GM23338 (cell line): ENCODE measurements at regions not wholly inside any gene's neighbourhood (a gene's known extent, or its start where the extent isn't known, plus 50 kb on each side); places are given as distances from the start of the nearest gene placed in this dataset.
A peak's percentile ranks its signal among the peaks of the same experiment; 100 is the strongest.

Source experiments
- ATAC-seq: fragments of 200-7000 bp; cut with Tn5 transposase; 3 replicates; pipeline ENCODE4 v1.9.1; 2020
- DNase-seq: peaks from one replicate; pipeline ENCODE4 v3.0.0-alpha.2; 2015; ENCODE audit warnings: low spot score
- H2AFZ ChIP-seq: fragments of 200-600 bp; sonication (generic); 2 replicates; pipeline ENCODE4 v1.8.0; 2016; ENCODE audit warnings: antibody characterized with exemption, mild to moderate bottlenecking, moderate library complexity
- H3F3A ChIP-seq: fragments of 200-600 bp; sonication (generic); replicated peaks from 2 replicates; pipeline ENCODE4 v1.8.0; 2017; ENCODE audit warnings: antibody characterized with exemption, mixed run types, low read depth
- H3K27ac ChIP-seq: fragments of 200-600 bp; sonication (generic); 2 replicates; pipeline ENCODE4 v1.6.1; 2016; ENCODE audit warnings: low read depth
- H3K27me3 ChIP-seq: fragments of 200-600 bp; sonication (generic); 2 replicates; pipeline ENCODE4 v1.8.0; 2016; ENCODE audit warnings: mild to moderate bottlenecking, mixed run types, moderate library complexity; ENCODE audit not compliant: insufficient read depth
- H3K36me3 ChIP-seq: fragments of 200-600 bp; sonication (generic); 2 replicates; pipeline ENCODE4 v1.8.0; 2016; ENCODE audit warnings: mild to moderate bottlenecking; ENCODE audit not compliant: insufficient read depth
- H3K4me1 ChIP-seq: fragments of 200-600 bp; sonication (generic); 2 replicates; pipeline ENCODE4 v1.8.0; 2016; ENCODE audit warnings: mild to moderate bottlenecking, moderate library complexity; ENCODE audit not compliant: insufficient read depth
- H3K4me2 ChIP-seq: fragments of 200-600 bp; sonication (generic); 2 replicates; pipeline ENCODE4 v1.7.1; 2017; ENCODE audit warnings: mixed run types
- H3K4me3 ChIP-seq: fragments of 200-600 bp; sonication (generic); 2 replicates; pipeline ENCODE4 v1.6.1; 2016; ENCODE audit warnings: mixed run types
- H3K79me2 ChIP-seq: fragments of 200-600 bp; sonication (generic); replicated peaks from 2 replicates; pipeline ENCODE4 v1.8.0; 2017; ENCODE audit warnings: mild to moderate bottlenecking; ENCODE audit not compliant: insufficient read depth
- H3K9me2 ChIP-seq: fragments of 200-600 bp; sonication (generic); 2 replicates; pipeline ENCODE4 v1.8.0; 2017; ENCODE audit not compliant: insufficient read depth
- H4K20me1 ChIP-seq: fragments of 200-600 bp; sonication (generic); replicated peaks from 2 replicates; pipeline ENCODE4 v1.8.0; 2017; ENCODE audit warnings: mild to moderate bottlenecking; ENCODE audit not compliant: insufficient read depth
- H3K27ac Mint-ChIP-seq: 2 replicates; pipeline ENCODE4 v1.8.0; 2020; ENCODE audit warnings: inconsistent platforms, mild to moderate bottlenecking, moderate library complexity, mixed read lengths
- H3K27me3 Mint-ChIP-seq: 3 replicates; pipeline ENCODE4 v1.8.0; 2022; ENCODE audit warnings: low read depth, mild to moderate bottlenecking, moderate library complexity, mixed read lengths, inconsistent platforms; ENCODE audit not compliant: insufficient read depth, poor library complexity
- H3K36me3 Mint-ChIP-seq: 3 replicates; pipeline ENCODE4 v1.8.0; 2021; ENCODE audit warnings: low read depth, mild to moderate bottlenecking, inconsistent platforms, moderate library complexity, mixed read lengths
- H3K4me1 Mint-ChIP-seq: 3 replicates; pipeline ENCODE4 v1.8.0; 2020; ENCODE audit warnings: mild to moderate bottlenecking, inconsistent platforms, mixed read lengths
- H3K4me3 Mint-ChIP-seq: 3 replicates; pipeline ENCODE4 v1.8.0; 2021; ENCODE audit warnings: moderate library complexity, mild to moderate bottlenecking, inconsistent platforms, mixed read lengths
- H3K9me3 Mint-ChIP-seq: 3 replicates; pipeline ENCODE4 v1.8.0; 2020; ENCODE audit warnings: moderate library complexity, mild to moderate bottlenecking, inconsistent platforms, mixed read lengths
- CREB1 ChIP-seq: fragments of 250-450 bp; sonication (Bioruptor Pico); IDR thresholded peaks from 2 replicates; pipeline ENCODE4 v1.5.0; 2020; ENCODE audit warnings: low read depth, mild to moderate bottlenecking, moderate library complexity
- EZH2 ChIP-seq: fragments of 200-600 bp; sonication (generic); IDR thresholded peaks from one replicate; pipeline ENCODE4 v1.8.0; 2017; ENCODE audit warnings: antibody characterized with exemption, mild to moderate bottlenecking, low read depth; ENCODE audit not compliant: unreplicated experiment
- EZH2phosphoT487 ChIP-seq: fragments of 200-600 bp; sonication (generic); IDR thresholded peaks from one replicate; pipeline ENCODE4 v1.8.1; 2018; ENCODE audit warnings: antibody characterized with exemption; ENCODE audit not compliant: unreplicated experiment
- JUNB ChIP-seq: IDR thresholded peaks from one replicate; pipeline ENCODE4 v1.6.1; 2016; ENCODE audit warnings: antibody characterized with exemption; ENCODE audit not compliant: unreplicated experiment
- NANOG ChIP-seq: IDR thresholded peaks from 2 replicates; pipeline ENCODE4 v1.6.1; 2016; ENCODE audit warnings: antibody characterized with exemption, borderline replicate concordance
- POLR2AphosphoS5 ChIP-seq: IDR thresholded peaks from 2 replicates; pipeline ENCODE4 v1.6.1; 2016; ENCODE audit warnings: antibody characterized with exemption, low read depth
- STAT1 ChIP-seq: IDR thresholded peaks from one replicate; pipeline ENCODE4 v1.6.1; 2016; ENCODE audit warnings: antibody characterized with exemption; ENCODE audit not compliant: unreplicated experiment
- ZNF114 ChIP-seq: fragments of 250-450 bp; sonication (Bioruptor Pico); IDR thresholded peaks from 2 replicates; pipeline ENCODE4 v1.5.0; 2020; ENCODE audit warnings: mild to moderate bottlenecking, moderate library complexity
- ZNF331 ChIP-seq: fragments of 250-450 bp; sonication (Bioruptor Pico); IDR thresholded peaks from 2 replicates; pipeline ENCODE4 v1.5.0; 2020; ENCODE audit warnings: low read depth, mild to moderate bottlenecking, moderate library complexity
- TF ChIP-seq, protein P1 (sequence below), 2 experiments: fragments of 200-600 bp in 1 of 2; sonication (generic) in 1 of 2; conservative IDR thresholded peaks; 2 replicates each; pipeline versions ENCODE4 v1.5.1 to v1.6.1; 2016 to 2017; ENCODE audit warnings: antibody characterized with exemption in 2 of 2, low read depth in 2 of 2, mild to moderate bottlenecking in 2 of 2, moderate library complexity in 1 of 2
- TF ChIP-seq, protein P2 (sequence below): IDR thresholded peaks from one replicate; pipeline ENCODE4 v1.6.1; 2018; ENCODE audit warnings: antibody characterized with exemption; ENCODE audit not compliant: unreplicated experiment
- TF ChIP-seq, protein P3 (sequence below): fragments of 250-450 bp; sonication (Bioruptor Pico); IDR thresholded peaks from 2 replicates; pipeline ENCODE4 v1.5.0; 2020; ENCODE audit warnings: mild to moderate bottlenecking, moderate library complexity

DNA sequence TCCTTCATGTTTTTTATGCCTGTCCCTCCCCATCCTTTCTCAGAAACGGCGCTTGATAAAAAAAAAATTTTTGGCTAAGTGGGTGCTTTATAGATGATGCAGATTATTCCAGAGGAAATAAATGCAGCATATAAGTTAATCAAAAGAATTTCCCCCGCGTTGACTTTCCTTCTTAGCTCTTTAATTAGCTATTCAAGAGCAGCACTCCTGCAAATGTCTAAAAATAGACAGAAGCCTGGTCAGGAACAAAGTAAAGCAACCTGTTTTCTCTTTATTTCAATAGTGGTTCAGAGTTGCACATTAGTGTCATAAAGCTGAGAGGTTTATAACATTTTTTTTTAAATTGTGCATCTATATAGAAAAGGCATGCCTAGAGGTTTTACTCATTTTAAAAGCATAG is 439.5 kb upstream of the LRRC7 start (continued):
- TF ChIP-seq, protein P1, sequence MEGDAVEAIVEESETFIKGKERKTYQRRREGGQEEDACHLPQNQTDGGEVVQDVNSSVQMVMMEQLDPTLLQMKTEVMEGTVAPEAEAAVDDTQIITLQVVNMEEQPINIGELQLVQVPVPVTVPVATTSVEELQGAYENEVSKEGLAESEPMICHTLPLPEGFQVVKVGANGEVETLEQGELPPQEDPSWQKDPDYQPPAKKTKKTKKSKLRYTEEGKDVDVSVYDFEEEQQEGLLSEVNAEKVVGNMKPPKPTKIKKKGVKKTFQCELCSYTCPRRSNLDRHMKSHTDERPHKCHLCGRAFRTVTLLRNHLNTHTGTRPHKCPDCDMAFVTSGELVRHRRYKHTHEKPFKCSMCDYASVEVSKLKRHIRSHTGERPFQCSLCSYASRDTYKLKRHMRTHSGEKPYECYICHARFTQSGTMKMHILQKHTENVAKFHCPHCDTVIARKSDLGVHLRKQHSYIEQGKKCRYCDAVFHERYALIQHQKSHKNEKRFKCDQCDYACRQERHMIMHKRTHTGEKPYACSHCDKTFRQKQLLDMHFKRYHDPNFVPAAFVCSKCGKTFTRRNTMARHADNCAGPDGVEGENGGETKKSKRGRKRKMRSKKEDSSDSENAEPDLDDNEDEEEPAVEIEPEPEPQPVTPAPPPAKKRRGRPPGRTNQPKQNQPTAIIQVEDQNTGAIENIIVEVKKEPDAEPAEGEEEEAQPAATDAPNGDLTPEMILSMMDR (conservative IDR thresholded peaks at IDR 0.05; ENCODE audit: low read depth in 2 of 2): no peak
- TF ChIP-seq CREB1 (CRISPR knock-in tag) (no peak), EZH2 (no peak), EZH2phosphoT487 (no peak), POLR2AphosphoS5 (no peak), JUNB (no peak), ZNF331 (CRISPR knock-in tag) (no peak), NANOG (no peak), STAT1 (no peak), ZNF114 (CRISPR knock-in tag) (no peak)
- TF ChIP-seq, protein P2, sequence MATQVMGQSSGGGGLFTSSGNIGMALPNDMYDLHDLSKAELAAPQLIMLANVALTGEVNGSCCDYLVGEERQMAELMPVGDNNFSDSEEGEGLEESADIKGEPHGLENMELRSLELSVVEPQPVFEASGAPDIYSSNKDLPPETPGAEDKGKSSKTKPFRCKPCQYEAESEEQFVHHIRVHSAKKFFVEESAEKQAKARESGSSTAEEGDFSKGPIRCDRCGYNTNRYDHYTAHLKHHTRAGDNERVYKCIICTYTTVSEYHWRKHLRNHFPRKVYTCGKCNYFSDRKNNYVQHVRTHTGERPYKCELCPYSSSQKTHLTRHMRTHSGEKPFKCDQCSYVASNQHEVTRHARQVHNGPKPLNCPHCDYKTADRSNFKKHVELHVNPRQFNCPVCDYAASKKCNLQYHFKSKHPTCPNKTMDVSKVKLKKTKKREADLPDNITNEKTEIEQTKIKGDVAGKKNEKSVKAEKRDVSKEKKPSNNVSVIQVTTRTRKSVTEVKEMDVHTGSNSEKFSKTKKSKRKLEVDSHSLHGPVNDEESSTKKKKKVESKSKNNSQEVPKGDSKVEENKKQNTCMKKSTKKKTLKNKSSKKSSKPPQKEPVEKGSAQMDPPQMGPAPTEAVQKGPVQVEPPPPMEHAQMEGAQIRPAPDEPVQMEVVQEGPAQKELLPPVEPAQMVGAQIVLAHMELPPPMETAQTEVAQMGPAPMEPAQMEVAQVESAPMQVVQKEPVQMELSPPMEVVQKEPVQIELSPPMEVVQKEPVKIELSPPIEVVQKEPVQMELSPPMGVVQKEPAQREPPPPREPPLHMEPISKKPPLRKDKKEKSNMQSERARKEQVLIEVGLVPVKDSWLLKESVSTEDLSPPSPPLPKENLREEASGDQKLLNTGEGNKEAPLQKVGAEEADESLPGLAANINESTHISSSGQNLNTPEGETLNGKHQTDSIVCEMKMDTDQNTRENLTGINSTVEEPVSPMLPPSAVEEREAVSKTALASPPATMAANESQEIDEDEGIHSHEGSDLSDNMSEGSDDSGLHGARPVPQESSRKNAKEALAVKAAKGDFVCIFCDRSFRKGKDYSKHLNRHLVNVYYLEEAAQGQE: no peak

DNA sequence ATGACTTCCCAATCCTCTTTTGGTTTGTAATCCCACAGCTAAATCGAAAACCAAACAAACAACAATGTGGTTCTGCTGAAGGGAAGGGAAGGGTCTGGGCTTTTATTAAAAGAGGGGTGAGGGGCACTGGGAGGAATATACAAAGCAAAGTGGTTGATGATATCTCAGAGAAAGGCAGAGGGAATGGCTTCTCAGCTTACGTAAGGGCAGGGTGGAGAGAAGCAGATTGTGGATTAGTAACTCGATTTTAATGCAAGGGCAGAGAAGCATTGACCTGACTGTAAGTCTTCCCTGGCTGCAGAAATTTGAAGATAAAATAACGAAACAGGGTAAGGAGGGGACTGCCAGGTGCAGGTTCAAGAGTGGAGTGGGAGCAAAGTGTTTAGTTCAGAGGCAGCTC is 438.2 kb upstream of the LRRC7 start:
- Histone ChIP-seq H3K9me2 (no peaks in the 10 kb centered on the region), H3K36me3 (no peaks in the 10 kb centered on the region), H3K79me2 (no peaks in the 10 kb centered on the region), H3K27me3 (no peaks in the 10 kb centered on the region), H3F3A (no peaks in the 10 kb centered on the region), H4K20me1 (no peaks in the 10 kb centered on the region), H3K4me3 (no peak overlapping the region), H3K4me2 (no peak overlapping the region), H2AFZ (peak overlapping the region; percentile 43), H3K4me1 (peaks cover 23% of the 10 kb centered on the region; the same call in 1 of the 2 replicates), H3K27ac (no peak overlapping the region)
- TF ChIP-seq, protein P3, sequence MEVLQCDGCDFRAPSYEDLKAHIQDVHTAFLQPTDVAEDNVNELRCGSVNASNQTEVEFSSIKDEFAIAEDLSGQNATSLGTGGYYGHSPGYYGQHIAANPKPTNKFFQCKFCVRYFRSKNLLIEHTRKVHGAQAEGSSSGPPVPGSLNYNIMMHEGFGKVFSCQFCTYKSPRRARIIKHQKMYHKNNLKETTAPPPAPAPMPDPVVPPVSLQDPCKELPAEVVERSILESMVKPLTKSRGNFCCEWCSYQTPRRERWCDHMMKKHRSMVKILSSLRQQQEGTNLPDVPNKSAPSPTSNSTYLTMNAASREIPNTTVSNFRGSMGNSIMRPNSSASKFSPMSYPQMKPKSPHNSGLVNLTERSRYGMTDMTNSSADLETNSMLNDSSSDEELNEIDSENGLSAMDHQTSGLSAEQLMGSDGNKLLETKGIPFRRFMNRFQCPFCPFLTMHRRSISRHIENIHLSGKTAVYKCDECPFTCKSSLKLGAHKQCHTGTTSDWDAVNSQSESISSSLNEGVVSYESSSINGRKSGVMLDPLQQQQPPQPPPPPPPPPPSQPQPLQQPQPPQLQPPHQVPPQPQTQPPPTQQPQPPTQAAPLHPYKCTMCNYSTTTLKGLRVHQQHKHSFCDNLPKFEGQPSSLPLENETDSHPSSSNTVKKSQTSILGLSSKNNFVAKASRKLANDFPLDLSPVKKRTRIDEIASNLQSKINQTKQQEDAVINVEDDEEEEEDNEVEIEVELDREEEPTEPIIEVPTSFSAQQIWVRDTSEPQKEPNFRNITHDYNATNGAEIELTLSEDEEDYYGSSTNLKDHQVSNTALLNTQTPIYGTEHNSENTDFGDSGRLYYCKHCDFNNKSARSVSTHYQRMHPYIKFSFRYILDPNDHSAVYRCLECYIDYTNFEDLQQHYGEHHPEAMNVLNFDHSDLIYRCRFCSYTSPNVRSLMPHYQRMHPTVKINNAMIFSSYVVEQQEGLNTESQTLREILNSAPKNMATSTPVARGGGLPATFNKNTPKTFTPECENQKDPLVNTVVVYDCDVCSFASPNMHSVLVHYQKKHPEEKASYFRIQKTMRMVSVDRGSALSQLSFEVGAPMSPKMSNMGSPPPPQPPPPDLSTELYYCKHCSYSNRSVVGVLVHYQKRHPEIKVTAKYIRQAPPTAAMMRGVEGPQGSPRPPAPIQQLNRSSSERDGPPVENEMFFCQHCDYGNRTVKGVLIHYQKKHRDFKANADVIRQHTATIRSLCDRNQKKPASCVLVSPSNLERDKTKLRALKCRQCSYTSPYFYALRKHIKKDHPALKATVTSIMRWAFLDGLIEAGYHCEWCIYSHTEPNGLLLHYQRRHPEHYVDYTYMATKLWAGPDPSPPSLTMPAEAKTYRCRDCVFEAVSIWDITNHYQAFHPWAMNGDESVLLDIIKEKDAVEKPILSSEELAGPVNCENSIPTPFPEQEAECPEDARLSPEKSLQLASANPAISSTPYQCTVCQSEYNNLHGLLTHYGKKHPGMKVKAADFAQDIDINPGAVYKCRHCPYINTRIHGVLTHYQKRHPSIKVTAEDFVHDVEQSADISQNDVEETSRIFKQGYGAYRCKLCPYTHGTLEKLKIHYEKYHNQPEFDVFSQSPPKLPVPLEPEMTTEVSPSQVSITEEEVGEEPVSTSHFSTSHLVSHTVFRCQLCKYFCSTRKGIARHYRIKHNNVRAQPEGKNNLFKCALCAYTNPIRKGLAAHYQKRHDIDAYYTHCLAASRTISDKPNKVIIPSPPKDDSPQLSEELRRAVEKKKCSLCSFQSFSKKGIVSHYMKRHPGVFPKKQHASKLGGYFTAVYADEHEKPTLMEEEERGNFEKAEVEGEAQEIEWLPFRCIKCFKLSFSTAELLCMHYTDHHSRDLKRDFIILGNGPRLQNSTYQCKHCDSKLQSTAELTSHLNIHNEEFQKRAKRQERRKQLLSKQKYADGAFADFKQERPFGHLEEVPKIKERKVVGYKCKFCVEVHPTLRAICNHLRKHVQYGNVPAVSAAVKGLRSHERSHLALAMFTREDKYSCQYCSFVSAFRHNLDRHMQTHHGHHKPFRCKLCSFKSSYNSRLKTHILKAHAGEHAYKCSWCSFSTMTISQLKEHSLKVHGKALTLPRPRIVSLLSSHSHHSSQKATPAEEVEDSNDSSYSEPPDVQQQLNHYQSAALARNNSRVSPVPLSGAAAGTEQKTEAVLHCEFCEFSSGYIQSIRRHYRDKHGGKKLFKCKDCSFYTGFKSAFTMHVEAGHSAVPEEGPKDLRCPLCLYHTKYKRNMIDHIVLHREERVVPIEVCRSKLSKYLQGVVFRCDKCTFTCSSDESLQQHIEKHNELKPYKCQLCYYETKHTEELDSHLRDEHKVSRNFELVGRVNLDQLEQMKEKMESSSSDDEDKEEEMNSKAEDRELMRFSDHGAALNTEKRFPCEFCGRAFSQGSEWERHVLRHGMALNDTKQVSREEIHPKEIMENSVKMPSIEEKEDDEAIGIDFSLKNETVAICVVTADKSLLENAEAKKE (CRISPR knock-in tag): no peak
- TF ChIP-seq, protein P1 (conservative IDR thresholded peaks at IDR 0.05; ENCODE audit: low read depth in 2 of 2): no peak
- Mint-ChIP-seq H3K36me3 (no peaks in the 10 kb centered on the region), H3K4me1 (peaks cover 34% of the 10 kb centered on the region), H3K4me3 (no peak overlapping the region), H3K27me3 (peaks cover 11% of the 10 kb centered on the region), H3K27ac (peak overlapping the region; percentile 7; the same call in 1 of the 2 replicates), H3K9me3 (no peaks in the 10 kb centered on the region; the same call in 2 of the 3 replicates)
- ATAC-seq (peak; percentile 52; the same call in 2 of the 3 replicates), DNase-seq (no peak)
